ENCODE measurements at regions not wholly inside any gene's neighbourhood (a gene's known extent, or its start where the extent isn't known, plus 50 kb on each side); places are given as distances from the start of the nearest gene placed in this dataset.

- intact Hi-C loops (cut with DNase I), result loop anchor here in 1 of 4 donors (2.0 kb wide), 1 partner anchor 79 kb away; no protein-coding TSS in a partner anchor
- Histone ChIP-seq H3K27me3 (no peaks in the 10 kb centered on the region), H3K4me1 (ENCODE audit: insufficient read depth) (no peaks in the 10 kb centered on the region), H3K9me3 (no peaks in the 10 kb centered on the region), H3K27ac (no peak overlapping the region), H3K4me3 (no peak overlapping the region), H3K36me3 (no peaks in the 10 kb centered on the region)
- no peak for TF ChIP-seq POLR2A (IDR thresholded peaks at IDR 0.05)
- TF ChIP-seq, protein P1, sequence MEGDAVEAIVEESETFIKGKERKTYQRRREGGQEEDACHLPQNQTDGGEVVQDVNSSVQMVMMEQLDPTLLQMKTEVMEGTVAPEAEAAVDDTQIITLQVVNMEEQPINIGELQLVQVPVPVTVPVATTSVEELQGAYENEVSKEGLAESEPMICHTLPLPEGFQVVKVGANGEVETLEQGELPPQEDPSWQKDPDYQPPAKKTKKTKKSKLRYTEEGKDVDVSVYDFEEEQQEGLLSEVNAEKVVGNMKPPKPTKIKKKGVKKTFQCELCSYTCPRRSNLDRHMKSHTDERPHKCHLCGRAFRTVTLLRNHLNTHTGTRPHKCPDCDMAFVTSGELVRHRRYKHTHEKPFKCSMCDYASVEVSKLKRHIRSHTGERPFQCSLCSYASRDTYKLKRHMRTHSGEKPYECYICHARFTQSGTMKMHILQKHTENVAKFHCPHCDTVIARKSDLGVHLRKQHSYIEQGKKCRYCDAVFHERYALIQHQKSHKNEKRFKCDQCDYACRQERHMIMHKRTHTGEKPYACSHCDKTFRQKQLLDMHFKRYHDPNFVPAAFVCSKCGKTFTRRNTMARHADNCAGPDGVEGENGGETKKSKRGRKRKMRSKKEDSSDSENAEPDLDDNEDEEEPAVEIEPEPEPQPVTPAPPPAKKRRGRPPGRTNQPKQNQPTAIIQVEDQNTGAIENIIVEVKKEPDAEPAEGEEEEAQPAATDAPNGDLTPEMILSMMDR (IDR thresholded peaks at IDR 0.05), result no peak
- TF ChIP-seq EP300 (IDR thresholded peaks at IDR 0.05), result no peak
- WGBS, 3 donors, result 91 to 95% (median 94%) methylated on average over 1 of the region's 1 CpG
- no peak for DNase-seq
Measured at GRCh38 chr18:73144030-73144429, 276.2 kb upstream of the NETO1 start.

DNA sequence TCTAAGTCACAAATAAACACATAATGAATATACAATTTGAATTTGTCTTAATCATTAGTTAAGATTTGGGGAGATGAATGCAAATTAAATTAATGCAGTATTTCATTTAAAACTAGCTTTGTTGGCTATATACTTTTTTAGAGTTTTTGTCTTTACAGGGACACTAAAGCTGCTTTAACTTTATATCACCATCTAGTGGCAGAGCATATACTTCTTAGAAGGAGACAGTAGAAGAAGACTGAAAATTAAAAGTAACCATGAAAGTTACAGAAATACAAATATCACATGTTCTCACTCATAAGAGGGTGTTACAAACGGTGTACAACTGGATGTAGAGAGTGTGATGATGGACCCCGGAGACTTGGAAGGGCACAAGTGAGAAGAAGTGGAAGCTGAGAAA is 268.3 kb upstream of the NETO1 start:
- intact Hi-C loops (cut with DNase I), result no loop called here
- TF ChIP-seq EP300 (IDR thresholded peaks at IDR 0.05) (no peak), POLR2A (IDR thresholded peaks at IDR 0.05) (no peak)
- TF ChIP-seq, protein P1 (IDR thresholded peaks at IDR 0.05), result no peak
- Histone ChIP-seq H3K27me3 (no peaks in the 10 kb centered on the region), H3K4me1 (ENCODE audit: insufficient read depth) (no peaks in the 10 kb centered on the region), H3K4me3 (no peak overlapping the region), H3K27ac (no peak overlapping the region), H3K36me3 (no peaks in the 10 kb centered on the region), H3K9me3 (no peaks in the 10 kb centered on the region)
- WGBS, 3 donors, result 58 to 78% (median 72%) methylated on average over 2 of the region's 2 CpGs
- no peak for DNase-seq

GRCh38 chr18:73124175-73124574 is 256.4 kb upstream of the NETO1 start:
- no peak for DNase-seq
- no peaks in the 10 kb centered on the region for H3K4me1 ChIP-seq (ENCODE audit: insufficient read depth)
- no peaks in the 10 kb centered on the region for H3K27me3 ChIP-seq
- TF ChIP-seq EP300 (IDR thresholded peaks at IDR 0.05) (no peak), POLR2A (IDR thresholded peaks at IDR 0.05) (no peak)
- TF ChIP-seq, protein P1 (IDR thresholded peaks at IDR 0.05), result no peak
- no peaks in the 10 kb centered on the region for H3K9me3 ChIP-seq
- 15 to 36% (median 27%) methylated on average over 2 of the region's 2 CpGs for WGBS, 3 donors
- H3K4me3 ChIP-seq, result no peak overlapping the region
- H3K36me3 ChIP-seq, result no peaks in the 10 kb centered on the region
- intact Hi-C loops (cut with DNase I), result no loop called here
- no peak overlapping the region for H3K27ac ChIP-seq

GRCh38 chr18:73121207-73121606 is 253.4 kb upstream of the NETO1 start:
- Histone ChIP-seq H3K4me3 (no peak overlapping the region), H3K27me3 (no peaks in the 10 kb centered on the region), H3K36me3 (no peaks in the 10 kb centered on the region), H3K4me1 (ENCODE audit: insufficient read depth) (no peaks in the 10 kb centered on the region), H3K27ac (no peak overlapping the region), H3K9me3 (no peaks in the 10 kb centered on the region)
- TF ChIP-seq POLR2A (IDR thresholded peaks at IDR 0.05), result no peak
- TF ChIP-seq EP300 (IDR thresholded peaks at IDR 0.05), result no peak
- no peak for DNase-seq
- intact Hi-C loops (cut with DNase I), result no loop called here
- WGBS, 3 donors, result 89 to 93% (median 90%) methylated on average over 1 of the region's 1 CpG

DNA sequence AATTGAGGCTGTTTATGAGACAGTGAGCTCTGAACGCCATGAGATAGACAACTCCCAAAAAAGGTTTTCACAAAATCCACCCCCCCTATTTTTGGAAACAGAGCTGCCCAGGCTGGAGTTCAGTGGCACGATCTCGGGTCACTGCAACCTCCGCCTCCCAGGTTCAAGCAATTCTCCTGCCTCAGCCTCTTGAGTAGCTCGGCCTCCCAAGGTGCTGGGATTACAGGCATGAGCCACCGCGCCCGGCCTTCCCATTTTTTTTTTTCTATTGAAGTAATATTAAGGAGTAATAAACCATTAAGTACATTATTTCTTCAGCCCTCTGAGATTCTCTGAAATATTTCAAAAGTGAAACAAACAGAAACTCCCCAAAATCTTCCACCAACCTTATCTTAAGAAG is 252.8 kb upstream of the NETO1 start:
- H3K4me3 ChIP-seq, result no peak overlapping the region
- intact Hi-C loops (cut with DNase I), result no loop called here
- H3K9me3 ChIP-seq, result no peaks in the 10 kb centered on the region
- DNase-seq, result no peak
- 71 to 83% (median 75%) methylated on average over 8 of the region's 8 CpGs for WGBS, 3 donors
- TF ChIP-seq EP300 (IDR thresholded peaks at IDR 0.05), result no peak
- TF ChIP-seq, protein P1 (IDR thresholded peaks at IDR 0.05), result no peak
- no peak for TF ChIP-seq POLR2A (IDR thresholded peaks at IDR 0.05)
- no peaks in the 10 kb centered on the region for H3K36me3 ChIP-seq
- no peak overlapping the region for H3K27ac ChIP-seq
- H3K27me3 ChIP-seq, result no peaks in the 10 kb centered on the region
- H3K4me1 ChIP-seq (ENCODE audit: insufficient read depth), result no peaks in the 10 kb centered on the region
